A549 (cell line): ENCODE measurements at regions not wholly inside any gene's neighbourhood (a gene's known extent, or its start where the extent isn't known, plus 50 kb on each side); places are given as distances from the start of the nearest gene placed in this dataset.

Experiments
- CTCF ChIP-seq: fragments of >200 bp; sonication (Bioruptor Twin); formaldehyde crosslinking; IDR thresholded peaks from 3 replicates; pipeline ENCODE4 v1.5.1; 2016
- ELK1 ChIP-seq: fragments of 150-350 bp; IDR thresholded peaks from 2 replicates; pipeline ENCODE4 v1.6.1; 2014; ENCODE audit warnings: low read depth, mild to moderate bottlenecking, low read length
- FOSB ChIP-seq: fragments of 250-450 bp; sonication (Bioruptor Pico); IDR thresholded peaks from 2 replicates; pipeline ENCODE4 v1.5.0; 2020; ENCODE audit warnings: mild to moderate bottlenecking, moderate library complexity
- MAFK ChIP-seq: fragments of 450-650 bp; IDR thresholded peaks from 2 replicates; pipeline ENCODE4 v1.6.1; 2014; ENCODE audit not compliant: partially characterized antibody
- MAX ChIP-seq: IDR thresholded peaks from 2 replicates; pipeline ENCODE4 v1.6.1; 2012
- POLR2A ChIP-seq: IDR thresholded peaks from 2 replicates; pipeline ENCODE4 v1.6.1; 2012; ENCODE audit warnings: mild to moderate bottlenecking, low read length
- RNF2 ChIP-seq: fragments of 200-600 bp; sonication (generic); IDR thresholded peaks from 2 replicates; pipeline ENCODE4 v1.6.1; 2016; ENCODE audit warnings: low read depth, mild to moderate bottlenecking, antibody characterized with exemption, moderate library complexity, borderline replicate concordance
- ZC3H11A ChIP-seq: fragments of 450-650 bp; IDR thresholded peaks from 2 replicates; pipeline ENCODE4 v1.6.1; 2014; ENCODE audit warnings: antibody characterized with exemption, mild to moderate bottlenecking
- TF ChIP-seq, protein P1 (sequence below): fragments of 200-600 bp; sonication (generic); IDR thresholded peaks from 2 replicates; pipeline ENCODE4 v1.6.1; 2016; ENCODE audit warnings: antibody characterized with exemption, mild to moderate bottlenecking, moderate library complexity
- TF ChIP-seq, protein P2 (sequence below): fragments of 250-450 bp; sonication (Bioruptor Pico); IDR thresholded peaks from 2 replicates; pipeline ENCODE4 v1.5.0; 2021; ENCODE audit warnings: mild to moderate bottlenecking, moderate library complexity, borderline replicate concordance

- TF ChIP-seq CTCF, result no peak
- TF ChIP-seq RNF2, result no peak
- no peak for TF ChIP-seq POLR2A
- TF ChIP-seq, protein P1, sequence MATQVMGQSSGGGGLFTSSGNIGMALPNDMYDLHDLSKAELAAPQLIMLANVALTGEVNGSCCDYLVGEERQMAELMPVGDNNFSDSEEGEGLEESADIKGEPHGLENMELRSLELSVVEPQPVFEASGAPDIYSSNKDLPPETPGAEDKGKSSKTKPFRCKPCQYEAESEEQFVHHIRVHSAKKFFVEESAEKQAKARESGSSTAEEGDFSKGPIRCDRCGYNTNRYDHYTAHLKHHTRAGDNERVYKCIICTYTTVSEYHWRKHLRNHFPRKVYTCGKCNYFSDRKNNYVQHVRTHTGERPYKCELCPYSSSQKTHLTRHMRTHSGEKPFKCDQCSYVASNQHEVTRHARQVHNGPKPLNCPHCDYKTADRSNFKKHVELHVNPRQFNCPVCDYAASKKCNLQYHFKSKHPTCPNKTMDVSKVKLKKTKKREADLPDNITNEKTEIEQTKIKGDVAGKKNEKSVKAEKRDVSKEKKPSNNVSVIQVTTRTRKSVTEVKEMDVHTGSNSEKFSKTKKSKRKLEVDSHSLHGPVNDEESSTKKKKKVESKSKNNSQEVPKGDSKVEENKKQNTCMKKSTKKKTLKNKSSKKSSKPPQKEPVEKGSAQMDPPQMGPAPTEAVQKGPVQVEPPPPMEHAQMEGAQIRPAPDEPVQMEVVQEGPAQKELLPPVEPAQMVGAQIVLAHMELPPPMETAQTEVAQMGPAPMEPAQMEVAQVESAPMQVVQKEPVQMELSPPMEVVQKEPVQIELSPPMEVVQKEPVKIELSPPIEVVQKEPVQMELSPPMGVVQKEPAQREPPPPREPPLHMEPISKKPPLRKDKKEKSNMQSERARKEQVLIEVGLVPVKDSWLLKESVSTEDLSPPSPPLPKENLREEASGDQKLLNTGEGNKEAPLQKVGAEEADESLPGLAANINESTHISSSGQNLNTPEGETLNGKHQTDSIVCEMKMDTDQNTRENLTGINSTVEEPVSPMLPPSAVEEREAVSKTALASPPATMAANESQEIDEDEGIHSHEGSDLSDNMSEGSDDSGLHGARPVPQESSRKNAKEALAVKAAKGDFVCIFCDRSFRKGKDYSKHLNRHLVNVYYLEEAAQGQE, result no peak
- no peak for TF ChIP-seq MAX
- TF ChIP-seq MAFK, result no peak
- no peak for TF ChIP-seq ELK1
- TF ChIP-seq, protein P2, sequence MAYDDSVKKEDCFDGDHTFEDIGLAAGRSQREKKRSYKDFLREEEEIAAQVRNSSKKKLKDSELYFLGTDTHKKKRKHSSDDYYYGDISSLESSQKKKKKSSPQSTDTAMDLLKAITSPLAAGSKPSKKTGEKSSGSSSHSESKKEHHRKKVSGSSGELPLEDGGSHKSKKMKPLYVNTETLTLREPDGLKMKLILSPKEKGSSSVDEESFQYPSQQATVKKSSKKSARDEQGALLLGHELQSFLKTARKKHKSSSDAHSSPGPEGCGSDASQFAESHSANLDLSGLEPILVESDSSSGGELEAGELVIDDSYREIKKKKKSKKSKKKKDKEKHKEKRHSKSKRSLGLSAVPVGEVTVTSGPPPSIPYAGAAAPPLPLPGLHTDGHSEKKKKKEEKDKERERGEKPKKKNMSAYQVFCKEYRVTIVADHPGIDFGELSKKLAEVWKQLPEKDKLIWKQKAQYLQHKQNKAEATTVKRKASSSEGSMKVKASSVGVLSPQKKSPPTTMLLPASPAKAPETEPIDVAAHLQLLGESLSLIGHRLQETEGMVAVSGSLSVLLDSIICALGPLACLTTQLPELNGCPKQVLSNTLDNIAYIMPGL (CRISPR knock-in tag), result no peak
- no peak for TF ChIP-seq ZC3H11A
- no peak for TF ChIP-seq FOSB (CRISPR knock-in tag)
These were observed 255.1 kb downstream of the EIPR1 start for GRCh38 chr2:3122525-3122924.
